Body of pancreas (tissue), 4 donors: ENCODE measurements at regions not wholly inside any gene's neighbourhood (a gene's known extent, or its start where the extent isn't known, plus 50 kb on each side); places are given as distances from the start of the nearest gene placed in this dataset.

ENCODE experiments used
- CTCF ChIP-seq, 7 experiments: fragments of 450-650 bp in 4 of 7; fragments of 200-600 bp in 3 of 7; sonication (generic) in 3 of 7; IDR thresholded peaks; one replicate each; pipeline ENCODE4 v1.5.1; 2016 to 2019; ENCODE audit warnings: antibody characterized with exemption in 7 of 7
- POLR2A ChIP-seq, 3 donors: fragments of 450-650 bp; IDR thresholded peaks; one replicate each; pipeline ENCODE4 v1.6.1; 2016; ENCODE audit warnings: antibody characterized with exemption in 3 of 3, mild to moderate bottlenecking in 2 of 3

- TF ChIP-seq CTCF (IDR thresholded peaks at IDR 0.05) (no peak), POLR2A (IDR thresholded peaks at IDR 0.05) (no peak)
These were observed 387.8 kb downstream of the DCAF12L2 start for GRCh38 chrX:125778261-125778660.
